Astrocyte of the hippocampus (primary cell): ENCODE measurements at regions not wholly inside any gene's neighbourhood (a gene's known extent, or its start where the extent isn't known, plus 50 kb on each side); places are given as distances from the start of the nearest gene placed in this dataset.
"Not testable (repeated sequence)": the region's sequence is repeated elsewhere in the genome, so short reads cannot be mapped to it uniquely, and the experiment has no call there.

ENCODE experiments used
- DNase-seq: peaks from one replicate; pipeline ENCODE4 v3.0.0; 2011; ENCODE audit warnings: low read depth, low spot score

DNA sequence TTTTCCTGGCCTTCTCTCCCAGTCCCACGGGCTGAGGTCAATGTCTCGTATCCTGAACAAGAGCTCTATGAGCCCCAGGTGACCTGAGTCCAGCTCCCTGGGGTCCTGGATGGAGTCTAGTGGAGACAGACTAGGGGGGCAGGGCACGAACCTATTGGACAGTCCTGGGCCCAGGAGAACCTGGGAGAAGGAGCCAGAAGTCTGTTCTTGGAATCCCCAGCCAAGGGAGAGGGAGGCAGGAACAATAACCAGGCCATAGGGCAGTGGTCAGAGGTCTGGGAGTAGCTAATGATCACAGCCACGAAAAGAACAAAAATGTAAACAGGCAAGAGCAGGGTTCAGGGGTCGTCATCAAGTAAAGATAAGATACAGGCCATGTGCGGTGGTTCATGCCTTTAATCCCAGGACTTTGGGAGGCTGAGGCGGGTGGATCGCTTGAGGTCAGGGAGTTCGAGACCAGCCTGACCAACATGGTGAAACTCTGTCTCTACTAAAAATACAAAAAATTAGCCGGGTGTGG lies 60.8 kb downstream of the COPRS start:
- no peak for DNase-seq

DNA sequence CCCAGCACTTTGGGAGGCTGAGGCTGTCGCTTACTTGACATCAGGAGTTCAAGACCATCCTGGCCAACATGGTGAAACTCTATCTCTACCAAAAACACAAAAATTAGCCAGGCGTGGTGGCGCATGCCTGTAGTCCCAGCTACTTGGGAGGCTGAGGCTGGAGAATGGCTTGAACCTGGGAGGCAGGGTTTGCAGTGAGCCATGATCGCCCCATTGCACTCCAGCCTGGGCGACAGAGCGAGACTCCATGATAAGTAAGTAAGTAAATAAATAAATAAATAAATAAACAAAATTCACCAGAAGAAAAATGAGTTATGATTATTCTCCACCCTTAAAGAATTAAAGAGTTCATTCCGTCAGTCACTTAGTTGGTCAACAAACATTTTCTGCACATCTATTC lies 63.1 kb downstream of the COPRS start:
- DNase-seq: not testable (repeated sequence)

DNA sequence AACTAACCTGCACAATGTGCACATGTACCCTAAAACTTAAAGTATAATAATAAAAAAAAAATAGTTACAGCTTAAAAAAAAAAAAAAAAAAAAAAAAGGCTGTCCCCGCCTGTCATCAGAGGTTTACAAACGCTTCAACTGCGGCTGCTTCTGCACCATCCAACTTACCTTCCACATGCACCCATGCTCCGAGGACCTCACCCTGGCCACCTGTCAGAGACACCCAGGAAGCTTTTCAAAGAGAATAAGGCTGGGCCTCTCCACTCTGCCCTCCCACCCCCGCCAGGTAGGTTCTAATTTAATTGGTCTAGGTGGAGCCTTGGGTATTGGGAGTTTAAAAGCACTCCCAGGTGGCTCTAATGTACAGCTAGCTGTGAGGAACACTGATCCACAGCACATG lies 64.9 kb downstream of the COPRS start:
- no peak for DNase-seq

- DNase-seq: not testable (repeated sequence)
Observed at GRCh38 chr17:31793634-31794033, 65.4 kb downstream of the COPRS start.

DNA sequence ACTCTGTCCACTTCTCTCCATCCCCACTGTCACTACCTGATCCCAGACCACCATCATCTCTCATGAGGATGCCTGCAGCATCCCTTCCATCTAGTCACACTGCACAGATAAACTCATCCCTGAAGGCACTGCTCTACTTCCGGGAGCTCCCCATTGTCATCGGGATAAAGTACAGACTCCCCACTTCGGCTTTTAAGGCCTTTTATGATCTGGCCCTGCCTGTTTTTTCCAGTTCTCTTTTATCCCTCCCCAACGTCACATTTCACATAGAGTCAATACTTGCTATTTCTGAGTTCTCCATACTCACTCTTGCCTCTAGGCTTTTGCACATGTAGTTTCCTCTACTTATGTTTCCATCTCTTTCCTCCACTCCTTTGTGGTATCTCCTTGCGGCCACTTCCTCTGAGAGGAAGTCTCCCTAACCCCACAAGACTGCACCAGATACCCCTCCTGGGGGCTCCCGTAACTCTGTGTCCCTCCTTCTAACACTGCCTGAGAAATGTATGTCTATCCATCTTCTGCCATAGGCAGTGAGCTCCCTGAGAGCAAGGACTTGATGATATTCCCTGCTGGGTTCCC lies 66.9 kb downstream of the COPRS start:
- DNase-seq: no peak

- no peak for DNase-seq
Observed at GRCh38 chr17:31789707-31790505, 69.1 kb downstream of the COPRS start.

DNA sequence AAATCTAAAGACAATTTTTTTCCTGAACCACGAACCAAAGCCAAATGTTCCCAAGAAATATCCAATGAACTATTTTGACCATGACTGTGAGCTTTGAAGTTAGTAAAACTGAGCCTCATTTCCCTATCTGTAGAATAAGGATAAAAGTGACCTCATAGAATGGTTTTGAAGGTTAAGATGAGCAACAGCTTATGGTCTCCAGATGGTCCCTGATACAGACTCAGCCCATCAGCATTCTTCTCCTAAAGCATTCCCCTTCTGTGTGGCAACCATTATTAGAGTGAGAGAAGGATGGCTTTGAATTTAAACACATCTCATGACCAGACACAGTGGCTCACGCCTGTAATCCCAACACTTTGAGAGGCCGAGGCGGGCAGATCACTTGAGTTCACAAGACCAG lies 70.1 kb downstream of the COPRS start:
- DNase-seq: no peak

GRCh38 chr17:31788571-31788946 lies 70.5 kb downstream of the COPRS start:
- no peak for DNase-seq

DNA sequence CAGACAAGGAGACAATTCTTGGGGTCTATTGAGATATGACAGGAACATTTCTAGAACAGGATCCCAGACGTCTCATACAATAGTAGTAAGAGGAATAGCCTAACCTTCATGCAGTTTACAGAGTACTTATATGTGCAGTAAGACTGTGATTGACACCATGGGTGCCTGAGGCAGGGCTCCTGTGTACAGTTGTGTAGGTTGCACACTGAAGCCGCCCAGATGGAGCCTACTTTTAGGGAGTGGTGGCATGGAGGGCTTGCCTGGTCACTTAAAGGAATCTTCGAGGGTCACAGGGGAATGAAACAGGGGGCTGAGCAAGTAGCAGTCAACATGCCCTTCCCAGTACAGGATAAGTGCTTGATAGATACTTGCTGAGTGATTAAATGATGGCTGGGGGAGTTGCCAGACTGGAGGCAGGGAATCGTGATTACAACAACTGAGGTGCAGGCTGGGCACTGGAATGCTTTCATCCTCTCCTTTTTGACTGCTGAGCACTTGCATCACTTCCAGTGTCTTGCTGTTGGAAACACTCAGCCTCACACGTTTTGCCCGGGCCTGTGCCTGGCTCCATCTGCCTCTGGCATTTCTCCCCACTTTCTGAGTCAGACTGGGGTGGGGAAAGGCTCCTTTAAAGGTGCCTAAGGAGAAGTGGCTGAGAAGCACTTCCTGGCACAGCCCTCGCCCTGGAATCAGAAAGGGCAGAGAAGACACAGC lies 71.0 kb downstream of the COPRS start:
- DNase-seq: peak; percentile 88

DNA sequence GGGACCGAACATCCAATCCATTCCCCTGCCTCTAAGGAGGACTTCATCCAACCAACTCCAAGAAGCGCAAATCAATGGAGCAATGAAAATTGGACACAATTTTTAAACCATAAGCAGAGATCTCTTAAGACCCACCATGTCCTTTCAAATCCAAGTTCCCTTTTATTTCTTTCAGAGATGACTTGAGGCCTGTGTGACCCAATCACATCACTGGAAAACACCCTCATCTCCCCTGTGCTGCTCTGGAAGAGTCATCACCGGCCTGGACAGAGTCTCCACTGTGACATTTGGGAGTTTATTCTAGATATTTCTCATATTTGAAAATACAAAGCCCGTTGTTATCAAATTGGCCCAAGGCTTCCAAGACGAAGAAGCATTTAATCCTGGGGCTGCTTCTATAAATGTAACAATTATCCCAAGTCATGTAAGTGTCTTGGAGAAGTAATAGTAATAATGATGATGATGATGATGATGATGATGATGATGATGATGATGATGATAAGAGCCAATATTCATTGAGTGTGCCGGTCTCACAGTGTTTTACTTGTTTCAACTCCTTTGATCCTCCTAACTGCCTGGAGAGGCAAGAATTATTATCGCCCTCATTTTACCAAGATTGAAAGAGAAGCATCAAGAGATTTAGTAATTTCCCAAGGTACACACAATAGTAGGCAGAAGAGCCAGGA lies 72.1 kb downstream of the COPRS start:
- no peak for DNase-seq

DNA sequence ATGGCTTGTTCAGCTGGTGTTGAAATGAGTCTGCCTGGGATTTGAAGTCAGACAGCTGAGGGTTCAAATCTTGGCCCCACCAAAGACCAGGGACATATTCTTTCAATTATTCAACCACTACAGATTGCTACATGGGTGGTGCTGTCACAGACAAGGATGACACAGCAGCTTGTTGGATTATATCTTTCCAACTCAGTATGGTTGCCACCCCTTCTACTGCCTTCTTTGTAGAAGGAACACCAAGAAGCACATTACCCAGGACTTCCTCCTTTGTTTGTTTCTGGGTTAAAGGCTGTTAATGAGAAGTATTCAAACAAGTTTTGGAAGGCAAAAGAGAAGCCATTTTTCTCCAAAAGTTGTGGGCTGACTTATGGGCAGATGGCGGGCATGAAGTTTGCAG lies 78.6 kb downstream of the COPRS start:
- DNase-seq: no peak

DNA sequence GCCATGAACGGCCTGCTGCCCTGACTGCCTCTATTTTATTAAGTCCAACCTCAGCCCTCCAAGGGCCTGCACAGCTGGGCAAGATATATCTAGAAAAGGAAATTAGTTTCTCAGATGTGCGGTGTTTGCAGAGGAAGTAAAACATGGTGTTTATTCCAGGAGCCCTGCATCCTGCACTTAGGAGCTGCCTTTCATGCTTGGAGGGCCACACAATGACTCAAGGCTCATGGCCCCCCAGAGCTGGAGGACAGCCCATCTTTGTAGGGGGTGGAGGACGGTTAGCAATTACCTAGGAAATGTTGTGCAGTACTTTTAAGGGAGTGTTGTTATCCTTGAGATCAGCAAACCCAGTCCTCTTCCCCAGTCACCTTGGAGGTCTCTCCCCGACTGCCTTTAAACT lies 80.5 kb downstream of the COPRS start:
- DNase-seq: peak; percentile 14

DNA sequence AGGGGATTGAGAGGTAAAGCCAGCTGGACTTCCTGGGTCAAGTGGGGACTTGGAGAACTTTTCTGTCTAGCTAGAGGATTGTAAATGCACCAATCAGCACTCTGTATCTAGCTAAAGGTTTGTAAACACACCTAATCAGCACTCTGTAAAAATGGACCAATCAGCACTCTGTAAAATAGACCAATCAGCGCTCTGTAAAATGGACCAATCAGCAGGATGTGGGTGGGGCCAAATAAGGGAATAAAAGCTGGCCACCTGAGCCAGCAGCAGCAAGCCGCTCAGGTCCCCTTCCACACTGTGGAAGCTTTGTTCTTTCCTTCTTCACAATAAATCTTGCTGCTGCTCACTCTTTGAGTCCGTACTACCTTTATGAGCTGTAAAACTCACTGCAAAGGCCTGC lies 87.7 kb downstream of the COPRS start:
- not testable (repeated sequence) for DNase-seq

GRCh38 chr17:31770501-31770900 lies 88.5 kb downstream of the COPRS start:
- DNase-seq: not testable (repeated sequence)

- not testable (repeated sequence) for DNase-seq
Observed at GRCh38 chr17:31761836-31762510, 97.1 kb downstream of the COPRS start.

GRCh38 chr17:31758646-31759045 lies 100.4 kb downstream of the COPRS start:
- DNase-seq: no peak

- no peak for DNase-seq
Observed at GRCh38 chr17:31757097-31757496, 101.9 kb downstream of the COPRS start.

DNA sequence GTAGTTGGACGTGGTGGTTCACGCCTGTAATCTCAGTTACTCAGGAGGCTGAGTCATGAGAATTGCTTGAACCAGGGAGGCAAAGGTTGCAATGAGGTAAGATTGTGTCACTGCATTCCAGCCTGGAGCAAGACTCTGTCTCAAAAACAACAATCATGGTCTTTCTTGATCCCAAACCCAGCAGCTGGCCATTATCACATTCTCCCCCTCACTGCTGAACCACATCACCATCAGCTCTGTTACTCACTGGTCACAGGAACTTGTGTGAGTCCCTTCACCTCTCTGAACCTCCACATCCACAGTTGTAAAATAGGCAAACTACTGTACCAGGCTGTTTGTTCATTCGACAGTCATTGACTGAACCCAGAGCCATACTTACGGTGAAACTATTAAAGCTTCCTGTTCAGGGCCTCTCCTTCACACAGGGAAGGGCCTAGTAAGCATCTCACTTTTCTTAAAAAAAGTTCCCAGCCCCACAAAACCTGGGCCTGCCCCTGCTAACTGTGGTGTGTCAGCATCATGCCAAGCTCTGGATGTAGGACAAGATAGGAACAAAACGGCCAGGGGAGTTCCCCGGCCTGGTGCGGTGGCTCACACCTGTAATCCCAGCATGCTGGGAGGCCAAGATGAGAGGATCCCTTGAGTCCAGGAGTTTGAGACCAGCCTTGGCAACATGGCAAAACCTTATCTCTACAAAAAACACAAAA lies 104.7 kb downstream of the COPRS start:
- peak; percentile 45 for DNase-seq

DNA sequence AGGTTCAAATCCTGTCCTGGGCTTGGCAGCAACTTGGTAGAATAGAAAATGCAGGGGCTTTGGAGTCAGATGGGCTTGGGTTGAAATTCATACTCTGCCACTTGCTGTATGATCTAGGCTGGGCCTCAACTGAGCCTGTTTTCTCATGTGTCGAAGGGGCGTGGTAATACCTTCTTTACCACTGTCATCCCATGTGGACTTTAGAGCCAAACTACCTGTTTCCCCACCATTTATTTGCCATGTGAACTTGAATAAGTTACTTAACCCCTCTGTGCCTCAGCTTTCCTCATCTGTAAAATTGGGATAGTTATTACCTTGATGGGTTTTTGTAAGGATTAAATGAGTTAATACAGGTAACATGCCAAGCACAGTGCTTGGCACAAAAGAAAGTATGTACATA lies 106.0 kb downstream of the COPRS start:
- DNase-seq: no peak

GRCh38 chr17:31752584-31752983 lies 106.5 kb downstream of the COPRS start:
- DNase-seq: no peak

- DNase-seq: no peak
Observed at GRCh38 chr17:31750578-31750977, 108.5 kb downstream of the COPRS start.
